ENCODE measurements at regions not wholly inside any gene's neighbourhood (a gene's known extent, or its start where the extent isn't known, plus 50 kb on each side); places are given as distances from the start of the nearest gene placed in this dataset.

DNA sequence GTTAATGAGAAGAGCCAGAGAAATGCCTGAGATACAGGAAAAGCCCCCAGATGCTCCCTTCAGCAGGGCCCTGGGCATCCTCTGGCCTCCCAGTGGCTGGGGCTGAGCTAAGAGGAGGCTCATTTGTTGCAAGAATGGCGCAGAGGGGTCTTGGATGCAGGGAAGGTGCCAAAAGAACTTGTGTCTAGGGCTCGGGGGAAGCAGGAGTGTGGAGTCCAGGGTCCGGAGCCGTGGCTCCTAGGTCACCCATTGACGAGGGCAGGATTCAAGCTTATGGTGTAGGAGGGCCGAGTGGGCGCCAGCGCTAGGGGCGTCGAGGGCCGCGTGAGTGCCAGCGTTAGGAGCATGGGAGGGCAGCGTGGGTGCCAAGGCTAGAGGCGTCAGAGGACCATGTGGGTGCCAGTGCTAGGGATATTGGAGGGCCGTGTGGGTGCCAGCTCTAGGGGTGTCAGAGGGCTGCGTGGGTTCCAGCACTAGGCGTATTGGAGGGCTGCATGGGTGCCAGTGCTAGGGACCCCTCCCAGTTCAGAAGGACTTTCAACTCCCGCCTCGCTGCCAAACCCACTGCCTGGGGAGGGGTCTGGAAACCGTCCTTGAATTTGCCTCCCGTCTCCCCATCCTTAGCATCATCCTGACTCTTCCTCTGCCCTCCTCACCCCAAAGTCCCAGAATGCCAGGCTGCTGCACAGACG is 250.5 kb upstream of the AFDN start:
- TF ChIP-seq EZH2 (IDR thresholded peaks at IDR 0.05; ENCODE audit: low read length, unreplicated experiment), result no peak
- TF ChIP-seq, protein P1, sequence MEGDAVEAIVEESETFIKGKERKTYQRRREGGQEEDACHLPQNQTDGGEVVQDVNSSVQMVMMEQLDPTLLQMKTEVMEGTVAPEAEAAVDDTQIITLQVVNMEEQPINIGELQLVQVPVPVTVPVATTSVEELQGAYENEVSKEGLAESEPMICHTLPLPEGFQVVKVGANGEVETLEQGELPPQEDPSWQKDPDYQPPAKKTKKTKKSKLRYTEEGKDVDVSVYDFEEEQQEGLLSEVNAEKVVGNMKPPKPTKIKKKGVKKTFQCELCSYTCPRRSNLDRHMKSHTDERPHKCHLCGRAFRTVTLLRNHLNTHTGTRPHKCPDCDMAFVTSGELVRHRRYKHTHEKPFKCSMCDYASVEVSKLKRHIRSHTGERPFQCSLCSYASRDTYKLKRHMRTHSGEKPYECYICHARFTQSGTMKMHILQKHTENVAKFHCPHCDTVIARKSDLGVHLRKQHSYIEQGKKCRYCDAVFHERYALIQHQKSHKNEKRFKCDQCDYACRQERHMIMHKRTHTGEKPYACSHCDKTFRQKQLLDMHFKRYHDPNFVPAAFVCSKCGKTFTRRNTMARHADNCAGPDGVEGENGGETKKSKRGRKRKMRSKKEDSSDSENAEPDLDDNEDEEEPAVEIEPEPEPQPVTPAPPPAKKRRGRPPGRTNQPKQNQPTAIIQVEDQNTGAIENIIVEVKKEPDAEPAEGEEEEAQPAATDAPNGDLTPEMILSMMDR (conservative IDR thresholded peaks at IDR 0.05; ENCODE audit: low read depth, low read length), result no peak
- TF ChIP-seq EZH2phosphoT487 (IDR thresholded peaks at IDR 0.05; ENCODE audit: borderline replicate concordance, low read length), result no peak
